ENCODE measurements at regions not wholly inside any gene's neighbourhood (a gene's known extent, or its start where the extent isn't known, plus 50 kb on each side); places are given as distances from the start of the nearest gene placed in this dataset.

GRCh38 chr2:57908736-57909161, 137.9 kb upstream of the VRK2 start:
- no peak for TF ChIP-seq CTCF (IDR thresholded peaks at IDR 0.05)
- TF ChIP-seq EZH2 (IDR thresholded peaks at IDR 0.05), result no peak
- no peak for TF ChIP-seq EZH2phosphoT487 (IDR thresholded peaks at IDR 0.05)
